Stomach (tissue), 4 donors: ENCODE measurements at regions not wholly inside any gene's neighbourhood (a gene's known extent, or its start where the extent isn't known, plus 50 kb on each side); places are given as distances from the start of the nearest gene placed in this dataset.

Experiments
- EP300 ChIP-seq: sonication (generic); formaldehyde crosslinking; IDR thresholded peaks from one replicate; pipeline ENCODE4 v1.6.1; 2017; ENCODE audit warnings: antibody characterized with exemption
- POLR2A ChIP-seq, 4 donors: fragments of 450-650 bp; IDR thresholded peaks; one replicate each; pipeline ENCODE4 v1.6.1; 2016; ENCODE audit warnings: antibody characterized with exemption in 4 of 4, control low read depth in 2 of 4, mild to moderate bottlenecking in 1 of 4, moderate library complexity in 1 of 4
- TF ChIP-seq, protein P1 (sequence below), 7 experiments: fragments of 450-650 bp in 4 of 7; fragments of 200-600 bp in 3 of 7; sonication (generic) in 3 of 7; IDR thresholded peaks; one replicate each; pipeline ENCODE4 v1.5.1; 2016 to 2019; ENCODE audit warnings: antibody characterized with exemption in 7 of 7, control low read depth in 2 of 7, mild to moderate bottlenecking in 1 of 7

GRCh38 chr1:219463636-219464035, 149.3 kb downstream of the ZC3H11B start:
- TF ChIP-seq EP300 (no peak), POLR2A (IDR thresholded peaks at IDR 0.05) (no peak)
- TF ChIP-seq, protein P1, sequence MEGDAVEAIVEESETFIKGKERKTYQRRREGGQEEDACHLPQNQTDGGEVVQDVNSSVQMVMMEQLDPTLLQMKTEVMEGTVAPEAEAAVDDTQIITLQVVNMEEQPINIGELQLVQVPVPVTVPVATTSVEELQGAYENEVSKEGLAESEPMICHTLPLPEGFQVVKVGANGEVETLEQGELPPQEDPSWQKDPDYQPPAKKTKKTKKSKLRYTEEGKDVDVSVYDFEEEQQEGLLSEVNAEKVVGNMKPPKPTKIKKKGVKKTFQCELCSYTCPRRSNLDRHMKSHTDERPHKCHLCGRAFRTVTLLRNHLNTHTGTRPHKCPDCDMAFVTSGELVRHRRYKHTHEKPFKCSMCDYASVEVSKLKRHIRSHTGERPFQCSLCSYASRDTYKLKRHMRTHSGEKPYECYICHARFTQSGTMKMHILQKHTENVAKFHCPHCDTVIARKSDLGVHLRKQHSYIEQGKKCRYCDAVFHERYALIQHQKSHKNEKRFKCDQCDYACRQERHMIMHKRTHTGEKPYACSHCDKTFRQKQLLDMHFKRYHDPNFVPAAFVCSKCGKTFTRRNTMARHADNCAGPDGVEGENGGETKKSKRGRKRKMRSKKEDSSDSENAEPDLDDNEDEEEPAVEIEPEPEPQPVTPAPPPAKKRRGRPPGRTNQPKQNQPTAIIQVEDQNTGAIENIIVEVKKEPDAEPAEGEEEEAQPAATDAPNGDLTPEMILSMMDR (IDR thresholded peaks at IDR 0.05): no peak
